Smooth muscle cell (in vitro differentiated cells): ENCODE measurements at regions not wholly inside any gene's neighbourhood (a gene's known extent, or its start where the extent isn't known, plus 50 kb on each side); places are given as distances from the start of the nearest gene placed in this dataset.

Experiments used
- DNase-seq: peaks from one replicate; lab custom pipeline; 2025; ENCODE audit not compliant: unreplicated experiment; lab: John Stamatoyannopoulos, UW
- H2AFZ ChIP-seq: fragments of 200-600 bp; sonication (generic); 2 replicates; pipeline ENCODE4 v1.6.0; 2016; ENCODE audit warnings: antibody characterized with exemption, low read depth, mild to moderate bottlenecking
- H3F3A ChIP-seq: fragments of 200-600 bp; sonication (generic); 2 replicates; pipeline ENCODE4 v1.6.0; 2017; ENCODE audit warnings: antibody characterized with exemption, low read depth
- H3K27ac ChIP-seq: fragments of 200-600 bp; sonication (generic); 2 replicates; pipeline ENCODE4 v1.5.1; 2016; ENCODE audit warnings: low read depth, mild to moderate bottlenecking
- H3K27me3 ChIP-seq: fragments of 200-600 bp; sonication (generic); 2 replicates; pipeline ENCODE4 v1.6.1; 2016; ENCODE audit warnings: low read depth, mild to moderate bottlenecking
- H3K36me3 ChIP-seq: fragments of 200-600 bp; sonication (generic); 2 replicates; pipeline ENCODE4 v1.5.1; 2016; ENCODE audit warnings: low read depth
- H3K4me1 ChIP-seq: fragments of 200-600 bp; sonication (generic); 2 replicates; pipeline ENCODE4 v1.5.1; 2016; ENCODE audit warnings: low read depth
- H3K4me2 ChIP-seq: fragments of 200-600 bp; sonication (generic); 2 replicates; pipeline ENCODE4 v1.6.0; 2016; ENCODE audit warnings: mild to moderate bottlenecking
- H3K4me3 ChIP-seq: fragments of 200-600 bp; sonication (generic); 2 replicates; pipeline ENCODE4 v1.5.1; 2016; ENCODE audit warnings: mild to moderate bottlenecking
- H3K79me2 ChIP-seq: fragments of 200-600 bp; sonication (generic); 2 replicates; pipeline ENCODE4 v1.6.0; 2016; ENCODE audit warnings: low read depth, mild to moderate bottlenecking
- H3K9ac ChIP-seq: fragments of 200-600 bp; sonication (generic); 2 replicates; pipeline ENCODE4 v1.6.0; 2016; ENCODE audit warnings: low read depth
- H3K9me3 ChIP-seq: fragments of 200-600 bp; sonication (generic); replicated peaks from 2 replicates; pipeline ENCODE4 v1.5.1; 2016; ENCODE audit warnings: low read depth
- H4K20me1 ChIP-seq: fragments of 200-600 bp; sonication (generic); 2 replicates; pipeline ENCODE4 v1.6.0; 2016; ENCODE audit warnings: low read depth
- CTCF ChIP-seq: fragments of 200-600 bp; sonication (generic); IDR thresholded peaks from 2 replicates; pipeline ENCODE4 v1.5.1; 2017; ENCODE audit warnings: borderline replicate concordance, mild to moderate bottlenecking, antibody characterized with exemption; ENCODE audit not compliant: insufficient read depth, poor library complexity, severe bottlenecking
- WGBS: methylation state at CpG from one replicate; pipeline ENCODE4 v1.1.7; 2016; ENCODE audit warnings: low lambda C conversion rate; 5-methylcytosine and 5-hydroxymethylcytosine counted together

- no peaks in the 10 kb centered on the region for H3K36me3 ChIP-seq
- no peak for TF ChIP-seq CTCF
- no peaks in the 10 kb centered on the region for H3K79me2 ChIP-seq
- H3K9me3 ChIP-seq = no peaks in the 10 kb centered on the region
- no peak overlapping the region for H2AFZ ChIP-seq
- H3F3A ChIP-seq = no peaks in the 10 kb centered on the region
- no peak overlapping the region for H3K9ac ChIP-seq
- H3K27ac ChIP-seq = no peak overlapping the region
- no peak overlapping the region for H3K4me3 ChIP-seq
- H3K4me1 ChIP-seq = no peaks in the 10 kb centered on the region
- DNase-seq = no peak
- H4K20me1 ChIP-seq = no peaks in the 10 kb centered on the region
- no peak overlapping the region for H3K4me2 ChIP-seq
- no peaks in the 10 kb centered on the region for H3K27me3 ChIP-seq
These were observed 222.3 kb upstream of the LINGO1 start for GRCh38 chr15:77854980-77855379.

GRCh38 chr15:77853910-77854309 is 221.2 kb upstream of the LINGO1 start:
- Histone ChIP-seq H3K36me3 (no peaks in the 10 kb centered on the region), H3K27me3 (no peaks in the 10 kb centered on the region), H3K9ac (no peak overlapping the region), H4K20me1 (no peaks in the 10 kb centered on the region), H3K4me1 (no peaks in the 10 kb centered on the region), H3K27ac (no peak overlapping the region), H3K4me2 (no peak overlapping the region), H2AFZ (no peak overlapping the region), H3K9me3 (no peaks in the 10 kb centered on the region), H3K4me3 (no peak overlapping the region), H3F3A (no peaks in the 10 kb centered on the region), H3K79me2 (no peaks in the 10 kb centered on the region)
- 97% methylated on average over 6 of the region's 6 CpGs for WGBS
- TF ChIP-seq CTCF = no peak
- DNase-seq = no peak

- TF ChIP-seq CTCF = no peak
- no peaks in the 10 kb centered on the region for H3K79me2 ChIP-seq
- H4K20me1 ChIP-seq = no peaks in the 10 kb centered on the region
- no peak overlapping the region for H3K9ac ChIP-seq
- WGBS = 66% methylated on average over 6 of the region's 7 CpGs
- H3K36me3 ChIP-seq = no peaks in the 10 kb centered on the region
- H3K4me3 ChIP-seq = no peak overlapping the region
- H3K4me1 ChIP-seq = no peaks in the 10 kb centered on the region
- DNase-seq = no peak
- no peaks in the 10 kb centered on the region for H3F3A ChIP-seq
- no peaks in the 10 kb centered on the region for H3K27me3 ChIP-seq
- H3K9me3 ChIP-seq = no peaks in the 10 kb centered on the region
- H3K4me2 ChIP-seq = no peak overlapping the region
- H2AFZ ChIP-seq = no peak overlapping the region
- H3K27ac ChIP-seq = no peak overlapping the region
These were observed 220.3 kb upstream of the LINGO1 start for GRCh38 chr15:77853008-77853328.

- H3K4me2 ChIP-seq = no peak overlapping the region
- H4K20me1 ChIP-seq = no peaks in the 10 kb centered on the region
- TF ChIP-seq CTCF = no peak
- H3K9me3 ChIP-seq = no peaks in the 10 kb centered on the region
- no peaks in the 10 kb centered on the region for H3K4me1 ChIP-seq
- H3K27ac ChIP-seq = no peak overlapping the region
- no peaks in the 10 kb centered on the region for H3K36me3 ChIP-seq
- H3K79me2 ChIP-seq = no peaks in the 10 kb centered on the region
- H3K9ac ChIP-seq = no peak overlapping the region
- no peak overlapping the region for H3K4me3 ChIP-seq
- no peak overlapping the region for H2AFZ ChIP-seq
- H3F3A ChIP-seq = no peaks in the 10 kb centered on the region
- no peaks in the 10 kb centered on the region for H3K27me3 ChIP-seq
- no peak for DNase-seq
- WGBS = 85% methylated on average over 23 of the region's 23 CpGs
These were observed 219.7 kb upstream of the LINGO1 start for GRCh38 chr15:77852241-77853007.
